ENCODE measurements at regions not wholly inside any gene's neighbourhood (a gene's known extent, or its start where the extent isn't known, plus 50 kb on each side); places are given as distances from the start of the nearest gene placed in this dataset.
A peak's percentile ranks its signal among the peaks of the same experiment; 100 is the strongest.

DNA sequence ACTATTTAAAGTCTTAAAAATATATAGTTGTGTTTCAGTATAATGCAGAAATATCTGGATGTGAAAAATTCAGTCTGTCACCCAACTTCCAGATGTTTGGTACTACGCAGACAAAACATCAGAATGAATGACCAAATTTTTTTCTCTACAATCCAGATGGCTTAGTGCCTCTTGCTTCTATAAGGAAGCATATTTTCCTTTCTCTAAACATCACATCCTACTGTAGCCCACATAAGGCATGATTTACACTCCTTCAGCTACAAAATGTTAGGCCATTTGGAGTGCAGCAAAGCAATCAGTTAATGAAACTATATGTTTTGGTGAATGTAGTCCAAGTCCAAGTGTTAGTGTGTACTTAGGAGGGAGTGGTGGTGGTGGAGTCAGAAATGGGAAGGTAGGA is 162.9 kb upstream of the SIX2 start:
- DNase-seq = no peak

DNA sequence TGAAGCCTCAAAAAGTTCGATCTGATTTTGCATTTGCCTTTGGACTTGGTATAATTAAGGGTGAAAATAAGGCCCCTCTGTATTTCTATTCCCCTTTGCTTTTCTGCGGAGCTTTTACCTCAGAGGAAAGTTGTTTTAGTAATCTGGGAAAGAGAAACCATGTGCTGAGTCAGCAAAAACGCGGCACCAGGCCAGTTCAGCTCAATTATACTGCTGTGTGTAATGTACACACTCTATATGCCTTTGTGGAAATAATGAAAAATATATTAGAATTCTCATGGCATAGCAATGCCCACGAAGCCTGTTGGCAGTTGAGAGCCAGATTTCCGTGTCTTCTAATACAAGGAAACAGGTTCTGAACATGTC is 161.9 kb upstream of the SIX2 start:
- no peak for DNase-seq

DNA sequence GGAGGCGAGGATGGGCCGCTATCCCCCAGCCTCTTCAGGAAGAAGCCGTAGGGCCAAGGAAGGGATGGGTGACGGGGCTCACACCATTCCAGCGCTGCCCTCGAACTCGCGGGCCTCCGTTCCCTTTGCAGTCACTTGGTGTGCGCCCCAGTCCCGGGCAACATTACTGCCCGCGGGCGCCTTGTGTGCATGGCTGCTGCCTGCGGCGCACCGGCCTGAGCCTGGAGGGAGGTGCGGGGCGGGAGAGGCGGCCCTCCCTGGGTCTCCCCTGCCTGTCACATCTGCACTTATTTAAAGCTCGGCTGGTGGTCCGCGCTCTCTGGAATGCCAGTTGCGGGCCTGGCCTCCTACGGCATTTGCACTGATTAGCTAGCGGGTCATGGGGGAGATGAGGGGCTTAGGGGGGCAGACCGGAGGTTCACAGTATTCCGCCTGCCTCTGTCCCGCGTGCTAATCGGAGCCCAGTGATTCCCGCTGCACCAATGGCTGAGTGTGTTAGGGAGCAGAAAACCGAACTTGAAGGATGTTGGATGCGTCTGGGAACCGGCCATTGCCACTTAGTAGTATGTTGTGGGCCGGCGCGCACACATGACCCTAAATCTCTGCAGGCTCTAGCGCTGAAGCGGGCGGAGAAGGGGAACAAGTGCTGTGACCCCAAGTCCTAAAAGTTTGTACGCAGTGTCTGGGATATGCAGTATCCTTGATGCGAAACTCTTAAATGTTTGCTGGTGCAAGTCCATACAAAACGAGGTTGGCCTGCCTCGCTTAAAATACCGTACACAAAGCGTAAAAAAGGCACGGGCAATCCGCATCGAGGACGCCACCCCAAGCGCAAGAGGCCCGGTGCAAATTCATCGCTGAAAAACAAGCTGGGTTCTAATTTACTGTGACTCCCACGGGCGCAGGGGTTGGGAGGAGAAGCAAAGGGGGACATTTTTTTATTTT is 161.2 kb upstream of the SIX2 start:
- no peak for DNase-seq

DNA sequence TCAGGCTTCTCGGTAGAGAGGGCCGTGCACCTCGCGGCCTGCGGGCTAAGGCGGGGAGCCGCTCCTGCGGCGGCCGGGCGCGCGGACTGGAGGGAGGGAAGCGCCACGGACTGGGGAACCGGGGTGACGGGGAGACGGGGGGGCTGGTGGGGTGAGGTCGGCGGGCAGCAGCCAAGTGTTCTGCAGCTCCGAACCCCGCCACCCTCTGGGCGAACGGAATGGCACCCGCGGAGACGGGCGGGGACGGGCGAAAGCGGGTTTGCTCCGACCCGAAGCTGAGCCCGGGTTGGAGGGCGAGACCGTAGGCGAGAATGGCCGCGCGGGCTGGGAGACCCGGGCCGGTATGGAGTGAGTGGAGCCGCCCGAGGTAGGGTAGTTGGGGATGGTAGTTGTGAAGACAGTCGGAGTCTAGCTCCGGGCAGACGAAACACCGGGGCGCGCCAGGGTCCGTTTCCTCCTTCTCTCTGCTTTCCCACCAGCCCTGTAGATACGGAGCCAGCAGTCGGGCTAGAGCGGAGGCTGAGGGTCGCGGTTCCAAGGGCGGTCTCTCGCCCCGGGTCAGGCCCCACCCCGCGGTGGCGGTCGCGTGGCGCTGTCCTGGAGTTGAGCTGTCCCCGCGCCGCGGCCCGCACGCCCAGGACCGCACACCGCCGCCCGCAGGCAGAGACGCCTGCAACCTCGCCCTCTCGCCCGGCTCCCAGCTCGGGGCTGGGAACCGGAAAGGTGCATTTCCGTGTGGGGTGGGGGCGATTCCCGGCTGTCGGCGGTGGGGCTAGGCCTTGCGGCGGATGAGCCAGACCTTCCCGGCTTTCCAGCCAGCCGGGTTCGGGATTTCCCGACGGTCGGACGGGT is 160.3 kb upstream of the SIX2 start:
- DNase-seq = no peak

DNA sequence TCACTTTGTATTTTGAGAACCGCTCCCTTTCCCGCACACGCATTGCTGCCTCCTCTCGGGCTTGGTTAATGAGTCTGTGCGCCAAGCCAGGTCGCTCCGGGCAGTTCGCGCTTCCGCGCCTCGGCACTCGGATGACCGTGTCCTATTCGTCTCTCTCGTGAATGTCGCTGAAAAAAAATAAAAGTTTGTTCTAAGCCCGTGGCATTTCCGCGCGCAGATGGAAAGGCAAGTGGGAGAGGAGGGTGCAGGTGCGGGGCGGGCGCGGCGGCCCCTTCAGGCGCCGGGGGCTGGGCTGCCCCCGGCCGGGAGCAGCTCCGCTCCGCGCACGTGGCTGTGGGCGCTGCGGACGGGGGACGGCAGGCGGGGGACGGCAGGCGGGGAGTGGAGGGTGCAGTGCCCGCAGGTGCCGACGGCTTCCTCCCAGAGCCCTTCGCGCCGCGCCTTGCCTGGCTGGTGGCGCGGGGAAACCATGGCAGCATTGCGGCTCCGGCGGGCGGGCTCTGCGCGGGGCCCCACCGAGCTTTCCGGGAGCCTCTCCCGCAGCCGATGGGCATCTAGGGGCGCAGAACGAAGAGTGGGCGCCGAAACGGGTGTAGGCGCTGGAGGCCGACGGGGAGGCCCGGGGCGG is 159.6 kb upstream of the SIX2 start:
- DNase-seq = no peak

DNA sequence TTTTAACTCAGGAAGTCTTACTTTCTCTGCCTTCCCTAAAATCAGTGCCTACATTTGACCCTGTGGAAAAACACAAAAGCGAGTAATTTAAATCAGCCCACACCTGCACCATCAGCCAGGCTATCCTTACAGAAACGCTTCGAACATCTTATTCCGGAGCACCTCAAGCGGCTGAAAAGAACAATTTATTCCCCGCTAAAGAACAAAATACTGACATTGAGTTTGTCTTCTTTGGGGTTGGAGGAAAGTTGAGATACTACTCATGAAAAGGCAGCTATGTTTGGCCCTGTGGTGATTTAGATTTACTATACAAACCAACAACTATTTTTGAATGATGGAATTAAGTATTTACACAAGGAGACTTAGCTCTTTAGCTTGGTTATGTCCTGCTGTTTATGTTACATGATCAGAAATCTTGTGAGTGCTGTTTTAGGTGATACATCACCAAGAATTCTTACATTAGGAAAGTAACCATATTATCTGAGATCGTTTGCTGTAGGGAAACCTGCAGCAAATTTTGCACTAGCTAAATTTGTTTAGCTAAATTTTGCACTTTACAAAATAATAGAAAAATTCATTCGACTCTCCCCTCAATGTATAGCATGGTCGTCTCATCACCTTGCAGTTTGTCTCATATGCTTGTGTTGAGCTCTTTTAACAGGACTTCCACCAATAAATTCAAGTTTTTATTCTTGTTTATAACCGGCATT is 158.8 kb upstream of the SIX2 start:
- no peak for DNase-seq

DNA sequence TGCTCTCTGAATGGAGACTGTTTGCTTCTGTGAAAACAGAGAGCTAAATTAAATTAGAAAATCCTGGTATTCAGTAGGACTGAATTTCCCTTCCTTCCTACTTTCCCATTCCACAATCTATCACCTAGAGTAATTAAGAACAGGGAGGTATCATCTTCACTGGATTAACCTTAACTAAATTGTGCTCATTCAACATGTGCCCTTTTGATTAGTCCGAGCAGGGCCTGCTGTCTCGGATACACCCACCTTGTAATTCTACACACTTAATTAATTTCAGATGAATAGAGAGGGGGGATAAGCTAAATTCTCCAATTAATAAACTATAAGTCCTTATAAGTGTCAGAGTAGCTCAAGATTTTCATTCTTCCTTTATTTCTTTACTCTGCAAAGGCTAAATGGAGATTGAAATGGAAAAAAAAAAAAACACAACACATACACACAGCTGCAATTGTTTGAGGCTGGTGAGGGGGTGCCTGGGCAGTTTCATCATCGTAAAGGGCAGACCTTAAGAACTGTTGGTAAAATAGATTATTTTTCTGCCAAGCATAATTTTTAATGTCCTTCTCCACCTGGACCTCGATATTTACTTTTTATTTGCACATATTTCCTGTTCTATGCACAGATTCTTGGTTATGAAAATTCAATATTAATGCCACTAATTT is 157.1 kb upstream of the SIX2 start:
- no peak for DNase-seq

DNA sequence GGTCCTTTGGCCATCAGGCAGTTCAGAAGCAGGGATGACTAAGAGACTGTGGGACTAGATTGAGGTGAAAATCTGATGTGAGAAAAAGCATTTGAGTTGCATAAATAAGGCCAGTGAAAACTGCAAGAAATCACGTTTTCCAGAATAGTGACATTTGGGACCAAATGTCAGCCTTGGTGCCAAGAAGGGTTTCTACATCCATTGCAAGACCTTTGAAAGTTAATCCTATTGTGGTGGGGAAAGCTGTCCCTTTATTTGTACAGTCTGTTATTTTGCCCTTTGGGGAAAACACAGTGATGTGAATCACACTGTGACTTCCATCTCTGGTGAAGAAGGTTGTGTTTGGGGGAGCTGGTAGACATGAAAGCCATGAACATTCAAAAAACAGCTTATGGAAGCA is 153.5 kb upstream of the SIX2 start:
- no peak for DNase-seq

DNA sequence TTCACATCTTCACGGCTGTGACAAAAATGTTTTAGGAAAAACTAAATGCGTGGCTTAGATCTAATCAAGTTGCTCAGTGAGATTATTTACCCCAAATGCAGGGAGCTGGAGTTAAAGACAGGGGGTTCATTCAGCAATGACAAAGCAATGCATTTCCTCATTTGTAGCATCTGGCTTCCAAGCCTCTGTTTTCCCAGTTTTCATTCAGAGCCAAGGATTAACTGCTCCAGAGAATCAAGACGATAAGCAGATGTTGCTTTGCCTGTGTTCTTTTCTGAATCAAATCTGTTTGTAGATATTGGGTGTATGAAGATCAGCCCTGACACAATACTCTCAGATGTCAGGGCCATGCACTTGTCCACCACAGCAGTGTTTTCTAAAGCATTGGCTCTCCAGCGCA is 147.4 kb upstream of the SIX2 start:
- no peak for DNase-seq

DNA sequence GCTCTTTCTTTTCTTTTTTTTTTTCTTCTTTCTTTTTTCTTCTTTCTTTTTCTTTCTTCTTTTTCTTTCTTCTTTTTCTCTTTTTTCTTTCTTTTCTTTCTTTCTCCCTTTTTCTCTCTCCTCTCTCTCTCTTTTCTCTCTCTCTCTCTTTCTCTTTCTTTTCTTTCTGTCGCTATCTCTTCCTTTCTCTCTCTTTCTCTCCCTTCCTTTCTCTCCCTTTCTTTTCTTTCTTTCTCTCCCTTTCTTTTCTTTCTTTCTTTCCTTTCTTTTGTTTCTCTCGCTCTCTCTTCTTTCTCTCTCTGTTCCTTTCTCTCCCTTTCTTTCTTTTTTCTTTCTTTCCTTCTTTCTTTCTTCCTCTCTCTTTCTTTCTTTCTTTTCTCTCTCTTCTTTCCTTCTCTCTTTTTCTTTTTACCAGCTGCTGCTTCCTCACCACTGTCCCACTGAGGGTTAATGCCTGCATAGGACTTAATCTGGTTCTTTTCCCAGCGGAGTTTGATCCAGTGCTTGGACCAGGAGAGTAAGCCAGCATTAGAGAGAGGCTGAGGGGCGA is 145.4 kb upstream of the SIX2 start:
- no peak for DNase-seq

DNA sequence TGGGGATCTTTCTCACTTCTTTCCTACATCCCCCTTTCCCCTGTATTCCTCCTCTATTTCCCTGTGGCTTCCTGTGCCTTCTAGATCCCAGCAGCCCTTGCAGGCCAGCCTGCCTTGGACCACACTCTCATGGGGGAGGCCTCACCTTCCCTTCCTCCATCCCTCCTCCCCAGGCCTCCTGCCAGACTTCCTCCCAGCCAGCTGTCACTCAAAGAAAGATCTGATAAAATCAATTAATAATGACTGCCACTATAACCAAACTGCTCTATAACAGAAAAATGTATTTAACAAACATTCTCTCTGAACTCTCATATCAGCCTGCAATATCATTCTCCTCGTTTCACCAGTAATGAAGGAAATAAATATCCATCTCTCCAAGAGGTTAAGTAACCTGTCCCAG is 144.9 kb upstream of the SIX2 start:
- no peak for DNase-seq

DNA sequence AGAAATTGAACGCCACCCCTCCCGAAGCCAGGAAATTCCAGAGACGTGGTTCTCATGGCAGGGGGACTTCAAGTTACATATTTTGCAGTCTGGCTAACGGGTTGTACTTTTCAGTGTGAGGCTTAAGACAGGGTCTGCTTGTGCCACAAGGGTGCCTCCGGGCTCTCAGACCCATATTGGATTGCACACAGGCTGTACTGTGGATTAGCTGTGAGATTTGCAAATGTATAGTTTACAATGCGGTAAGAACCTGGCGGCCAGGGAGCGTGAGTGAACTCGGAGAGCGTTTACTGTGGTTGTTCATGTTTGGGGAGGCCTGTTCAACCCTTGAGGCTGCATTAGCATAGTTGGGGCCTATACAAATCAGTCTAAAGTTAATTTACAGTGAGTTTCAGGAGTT is 143.9 kb upstream of the SIX2 start:
- no peak for DNase-seq

DNA sequence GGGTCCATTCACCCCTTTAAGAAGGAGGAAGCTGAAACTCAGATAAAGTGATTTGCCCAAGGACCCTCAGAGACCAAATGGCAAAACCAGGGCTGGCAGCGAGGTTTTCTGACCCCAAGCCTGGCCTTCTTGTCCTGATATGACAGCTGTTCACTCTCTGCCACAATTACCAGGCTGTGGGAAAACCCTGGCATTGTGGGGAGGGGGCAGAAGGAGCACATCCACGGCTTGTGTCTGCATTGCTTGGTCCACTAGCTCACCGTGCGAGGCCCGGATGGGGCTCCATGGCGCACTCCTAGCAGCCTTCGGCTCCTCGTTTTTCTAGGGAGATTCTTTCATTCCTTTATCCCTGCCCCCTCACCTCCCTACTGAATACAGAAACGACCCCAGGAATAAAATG is 143.4 kb upstream of the SIX2 start:
- no peak for DNase-seq

DNA sequence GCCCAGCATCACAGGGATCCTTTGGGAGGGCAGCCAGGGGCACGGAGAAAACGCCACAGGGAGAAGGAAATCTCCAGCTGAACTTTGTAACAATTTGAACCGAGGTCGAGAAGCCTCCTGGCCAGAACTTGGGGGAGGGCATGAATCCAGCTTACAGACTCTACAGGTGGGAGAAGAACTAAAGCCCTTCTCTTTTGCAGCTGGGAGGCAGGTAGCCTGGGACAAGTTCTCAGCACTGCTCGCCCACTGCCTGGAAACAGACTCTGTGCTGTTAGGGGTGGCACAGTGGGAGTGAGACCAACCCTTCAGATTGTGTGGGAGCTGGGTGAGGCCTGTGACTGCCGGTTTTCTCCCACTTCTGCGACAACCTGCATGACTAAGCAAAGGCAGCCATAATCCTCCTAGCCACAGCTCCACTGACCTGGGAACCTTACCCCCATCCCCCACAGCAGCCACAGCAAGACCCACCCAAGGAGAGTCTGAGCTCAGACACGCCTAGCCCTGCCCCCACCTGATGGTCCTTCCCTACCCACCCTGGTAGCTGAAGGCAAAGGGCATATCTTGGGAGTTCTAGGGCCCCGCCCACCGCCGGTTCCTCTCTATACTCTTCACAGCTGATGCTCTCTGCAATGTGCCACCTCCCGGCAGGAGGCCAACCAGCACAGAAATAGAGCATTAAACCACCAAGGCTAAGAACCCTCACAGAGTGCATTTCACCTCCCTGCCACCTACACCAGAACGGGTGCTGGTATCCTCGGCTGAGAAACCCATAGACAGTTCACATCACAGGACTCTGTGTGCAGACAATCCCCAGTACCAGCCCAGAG is 136.0 kb upstream of the SIX2 start:
- no peak for DNase-seq

DNA sequence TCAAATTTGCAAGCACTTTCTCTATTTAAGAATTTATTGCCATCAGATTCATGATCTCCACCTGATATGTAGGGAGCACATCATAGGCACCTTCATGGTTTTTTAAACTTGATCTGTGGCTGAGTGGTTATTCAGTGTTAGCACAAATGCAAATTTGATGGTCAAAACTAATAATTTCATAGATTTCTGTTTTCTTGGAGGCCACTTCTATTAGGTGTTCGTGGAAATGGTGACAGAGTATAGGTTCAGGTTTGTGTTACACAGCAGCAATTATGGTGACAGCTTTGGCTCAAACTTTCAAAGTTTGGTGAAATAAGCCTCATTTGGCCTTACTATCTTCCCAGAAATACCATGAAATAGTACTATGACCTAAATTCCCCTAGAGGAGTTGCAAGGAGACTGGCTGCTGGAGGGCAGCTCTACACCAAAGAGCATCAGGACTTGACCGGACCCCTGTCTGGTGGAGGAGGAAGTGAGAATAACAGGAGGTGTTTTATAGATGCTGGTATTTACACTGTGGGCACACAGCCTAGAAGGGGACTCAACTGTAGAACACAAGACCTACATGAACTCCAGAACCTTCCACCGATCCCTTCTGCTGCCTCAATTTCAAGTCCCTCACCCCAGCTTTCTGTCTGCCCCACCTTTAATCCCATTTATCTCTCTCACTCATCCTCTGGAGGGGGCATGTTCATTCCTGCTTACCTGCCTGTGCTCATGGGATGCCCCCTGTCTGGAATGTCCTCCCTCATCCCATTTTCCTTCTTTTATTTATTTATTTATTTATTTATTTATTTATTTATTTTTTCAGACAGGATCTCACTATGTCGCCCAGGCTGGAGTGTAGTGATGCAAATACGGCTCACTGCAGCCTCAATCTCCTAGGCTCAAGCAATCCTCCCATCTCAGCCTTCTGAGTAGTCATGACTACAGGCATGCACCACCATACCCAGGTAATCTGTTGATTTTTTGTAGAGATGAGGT is 132.9 kb upstream of the SIX2 start:
- DNase-seq = no peak

DNA sequence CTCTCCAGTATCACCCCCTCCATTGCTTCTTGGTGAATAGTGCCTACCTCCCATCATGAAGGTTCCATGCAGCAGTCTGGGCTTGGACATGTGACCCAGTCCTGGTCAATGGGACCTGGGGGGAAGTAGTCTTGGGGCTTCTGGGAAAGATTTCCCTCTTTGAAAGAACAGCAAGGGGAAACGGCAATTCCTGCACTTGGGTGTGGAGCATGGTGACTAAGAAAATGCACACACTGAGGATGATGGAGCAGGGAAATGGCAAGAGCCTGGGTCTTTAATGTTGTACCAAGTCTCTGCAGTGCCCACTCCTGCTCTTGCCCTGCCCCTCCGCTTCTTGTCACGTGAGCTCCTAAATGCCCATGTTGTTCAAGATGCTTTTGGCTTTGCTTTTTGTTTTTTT is 131.4 kb upstream of the SIX2 start:
- DNase-seq = no peak

DNA sequence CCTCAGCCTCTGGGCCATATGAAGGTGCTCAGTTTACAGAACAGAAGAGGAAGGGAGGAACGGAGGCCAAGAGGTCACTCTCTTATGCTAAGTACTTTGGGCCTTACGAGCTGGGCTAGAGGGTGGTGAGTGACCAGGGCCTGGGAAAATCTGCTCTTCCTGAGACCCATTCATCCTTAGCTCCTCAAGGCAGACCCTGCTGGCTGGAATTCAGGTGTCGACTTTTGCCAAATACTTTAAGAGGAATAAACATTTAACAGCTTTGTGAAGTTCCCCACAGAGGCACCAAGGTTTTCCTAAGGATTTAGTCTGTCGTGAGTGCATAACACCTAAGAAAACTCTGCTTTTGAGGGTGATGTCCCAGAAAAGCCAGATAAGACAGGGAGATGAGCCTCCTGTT is 129.7 kb upstream of the SIX2 start:
- no peak for DNase-seq

DNA sequence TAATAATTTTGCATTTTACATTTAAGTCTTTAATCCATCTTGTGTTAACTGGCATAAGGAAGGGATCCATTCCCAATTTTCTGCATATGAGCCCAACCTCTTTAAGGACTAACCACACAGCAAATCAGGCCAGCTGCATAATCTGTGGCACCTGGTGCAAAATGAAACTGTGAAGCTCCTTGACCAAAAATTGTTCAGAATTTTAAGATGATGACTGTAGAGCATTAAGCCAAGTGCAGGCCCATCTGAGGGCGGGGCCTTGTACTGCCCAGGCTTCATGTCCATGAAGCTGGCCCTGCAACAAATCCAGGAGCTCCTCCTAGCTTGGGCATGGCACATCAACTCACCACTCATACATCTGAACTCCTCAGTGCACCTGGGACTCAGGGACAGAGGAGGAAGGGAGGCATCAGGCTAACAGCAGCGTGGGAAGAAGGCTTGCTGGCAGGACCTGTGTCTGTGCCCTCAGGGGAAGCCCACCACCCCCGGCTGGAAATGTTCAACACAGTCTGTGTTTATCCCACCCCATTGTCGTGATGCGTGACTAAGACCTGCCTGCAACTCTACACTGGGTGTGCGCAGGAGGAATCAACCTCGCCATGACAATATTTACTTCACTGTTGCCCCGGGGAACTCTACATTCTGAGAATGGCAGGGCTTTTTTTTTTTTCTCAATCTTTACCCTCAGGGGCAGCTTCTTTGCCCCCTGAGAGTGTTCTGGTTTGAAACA is 128.9 kb upstream of the SIX2 start:
- no peak for DNase-seq

DNA sequence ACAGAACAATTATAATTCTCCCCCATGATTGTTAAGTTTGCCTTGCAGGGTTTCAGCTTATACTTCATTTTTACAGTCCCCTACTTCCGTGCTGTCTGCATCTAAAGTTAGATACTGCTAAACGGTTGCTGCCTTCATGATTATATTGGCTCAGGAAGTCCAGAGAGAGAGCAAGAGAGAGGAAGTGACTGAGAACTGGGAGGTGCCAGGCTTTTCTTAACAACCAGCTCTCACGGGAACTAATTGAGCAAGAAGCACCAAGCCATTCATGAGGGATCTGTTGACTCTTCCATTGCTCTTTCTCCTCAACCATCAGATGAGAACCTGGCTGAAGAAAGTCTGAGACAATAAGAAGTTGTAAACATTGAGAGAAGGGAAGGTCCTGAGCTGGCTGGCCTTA is 125.5 kb upstream of the SIX2 start:
- DNase-seq = peak in 1 of 2 donors; percentile 10
